ENCODE measurements at regions not wholly inside any gene's neighbourhood (a gene's known extent, or its start where the extent isn't known, plus 50 kb on each side); places are given as distances from the start of the nearest gene placed in this dataset.

- no peak for DNase-seq (ENCODE audit: low read depth, low spot score)
Observed at GRCh38 chr13:44211704-44212346, 161.8 kb upstream of the SERP2 start.

DNA sequence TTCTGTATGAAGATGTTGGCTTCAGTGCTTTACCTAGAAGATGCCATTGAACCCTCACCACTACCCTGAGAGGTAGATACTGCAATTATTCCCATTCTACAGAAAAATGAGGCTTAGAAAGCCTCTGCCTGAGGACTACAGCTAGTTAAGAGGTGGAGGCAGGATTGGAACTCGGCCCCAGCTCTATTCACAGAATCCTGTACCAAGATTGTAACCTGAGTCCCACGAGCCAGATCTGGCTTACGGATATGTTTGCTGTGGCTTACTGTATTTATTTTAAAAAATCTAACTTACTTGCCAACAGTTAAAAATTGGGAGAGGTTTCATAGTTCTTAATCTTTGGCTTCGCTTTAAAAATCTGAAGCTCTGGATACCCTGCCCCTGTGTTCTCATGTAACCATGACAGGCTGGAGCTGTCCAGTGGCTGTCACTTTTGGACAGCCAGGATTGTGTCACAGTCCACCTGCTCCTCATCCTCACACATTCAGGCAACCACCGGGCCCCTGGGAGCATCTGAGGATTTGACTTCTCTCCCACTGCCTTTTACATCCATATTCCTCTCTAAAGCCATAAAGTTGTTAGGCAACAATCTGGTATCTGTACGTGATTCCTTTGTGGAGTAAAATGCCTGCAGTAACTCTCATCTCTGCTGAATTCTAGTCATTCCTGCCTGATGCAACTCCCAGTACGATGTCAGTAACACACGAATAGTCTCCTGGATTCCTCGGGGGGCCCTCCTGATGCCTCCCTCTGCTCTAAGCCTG lies 160.8 kb upstream of the SERP2 start:
- no peak for DNase-seq (ENCODE audit: low read depth, low spot score)

GRCh38 chr13:44218501-44219240 lies 155.0 kb upstream of the SERP2 start:
- no peak for DNase-seq (ENCODE audit: low read depth, low spot score)

DNA sequence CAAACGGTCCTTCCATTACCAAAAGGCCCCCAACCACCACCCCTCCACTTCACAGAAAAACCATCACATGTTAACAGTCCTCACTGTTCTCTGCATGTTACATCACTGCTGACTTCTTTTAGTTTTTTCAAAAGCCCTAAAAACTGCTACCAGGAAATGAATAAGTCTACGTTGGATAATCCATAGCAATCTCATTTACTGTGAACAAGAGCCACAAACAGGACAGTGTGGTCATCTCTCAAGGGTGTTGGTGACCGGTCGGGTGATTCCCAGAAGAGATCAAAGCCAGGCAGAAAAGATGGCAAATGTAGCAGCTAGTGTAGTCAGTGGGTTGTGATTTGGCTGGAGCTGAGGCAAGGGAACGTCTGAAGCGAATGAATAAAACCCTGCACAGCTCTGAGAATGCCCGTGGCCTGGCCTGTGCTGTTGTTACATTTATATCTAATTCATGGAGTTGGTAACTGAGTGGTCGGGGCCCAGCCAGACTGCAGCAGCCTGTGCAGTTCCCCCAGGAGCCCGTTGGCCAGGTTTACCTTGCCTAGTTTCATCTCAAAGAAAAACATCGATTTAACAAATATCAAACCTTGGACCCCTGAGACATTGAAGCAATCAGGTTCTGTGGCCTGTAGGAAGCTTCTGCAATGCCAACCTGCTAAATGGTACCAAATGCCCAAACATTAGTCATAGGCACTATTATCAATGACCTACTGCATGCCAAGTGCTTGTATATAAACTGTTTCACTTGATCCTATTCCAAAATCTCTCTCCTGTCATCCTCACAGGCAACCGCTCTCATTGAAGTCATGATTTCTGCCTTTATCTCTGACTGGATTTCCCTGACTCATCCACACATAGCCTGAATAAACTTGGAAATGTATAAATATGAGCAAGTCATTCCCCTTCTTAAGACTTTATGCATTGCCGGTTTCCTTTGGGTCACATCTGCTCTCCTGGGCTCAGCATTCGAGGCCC lies 153.8 kb upstream of the SERP2 start:
- peak; percentile 19 for DNase-seq (ENCODE audit: low read depth, low spot score)

DNA sequence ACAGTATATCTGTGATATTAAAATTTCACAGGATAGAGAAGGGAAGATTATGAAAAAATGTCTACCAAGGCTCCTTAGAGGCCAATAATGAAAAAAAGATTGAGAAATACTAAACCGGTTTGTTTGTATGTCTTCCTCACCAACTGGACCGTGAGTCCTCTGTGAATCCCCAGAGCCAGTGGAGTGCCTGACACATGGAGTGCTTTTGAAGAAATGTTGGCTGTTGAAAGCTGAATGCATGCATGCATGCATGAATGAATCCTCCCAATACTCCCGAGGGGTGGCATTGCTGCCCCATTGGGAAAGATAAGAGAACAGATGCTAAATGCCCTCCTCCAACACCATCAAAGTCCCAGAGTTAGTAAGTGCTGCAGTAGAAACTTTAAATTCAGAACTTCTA lies 152.7 kb upstream of the SERP2 start:
- no peak for DNase-seq (ENCODE audit: low read depth, low spot score)

- DNase-seq (ENCODE audit: low read depth, low spot score) = no peak
Observed at GRCh38 chr13:44221657-44222056, 152.0 kb upstream of the SERP2 start.

DNA sequence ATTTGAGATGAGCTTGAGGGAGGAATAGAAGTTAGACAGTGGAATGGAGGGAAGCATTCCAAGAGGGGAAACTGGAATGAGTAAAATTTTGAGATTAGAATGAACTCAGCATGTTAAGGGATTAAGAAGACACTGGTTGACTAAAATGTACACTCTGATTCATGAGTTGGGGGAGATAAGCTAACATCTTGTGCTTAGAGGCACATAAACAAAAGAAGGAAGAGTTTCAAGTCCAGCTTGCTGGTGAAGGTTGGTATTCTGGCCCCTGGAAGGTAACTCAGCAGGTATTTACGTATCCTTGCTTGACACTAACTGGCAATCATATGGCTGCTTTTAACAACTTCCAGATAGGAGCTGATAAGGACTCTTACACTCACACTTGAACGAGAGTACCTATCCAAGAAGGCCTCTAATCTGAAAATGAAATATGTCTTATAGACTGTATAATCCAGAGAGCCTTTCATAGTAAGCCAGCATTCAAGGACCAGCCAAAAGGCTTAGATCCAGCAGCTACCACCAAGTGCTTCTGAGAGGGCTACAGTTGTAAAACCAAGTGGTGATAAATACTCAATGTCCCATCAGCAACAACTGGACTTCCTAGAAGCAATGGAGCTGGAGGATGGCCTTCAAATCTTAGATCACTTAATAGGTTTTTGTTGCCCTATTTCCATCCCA lies 149.7 kb upstream of the SERP2 start:
- no peak for DNase-seq (ENCODE audit: low read depth, low spot score)

- no peak for DNase-seq (ENCODE audit: low read depth, low spot score)
Observed at GRCh38 chr13:44224450-44225149, 149.0 kb upstream of the SERP2 start.

DNA sequence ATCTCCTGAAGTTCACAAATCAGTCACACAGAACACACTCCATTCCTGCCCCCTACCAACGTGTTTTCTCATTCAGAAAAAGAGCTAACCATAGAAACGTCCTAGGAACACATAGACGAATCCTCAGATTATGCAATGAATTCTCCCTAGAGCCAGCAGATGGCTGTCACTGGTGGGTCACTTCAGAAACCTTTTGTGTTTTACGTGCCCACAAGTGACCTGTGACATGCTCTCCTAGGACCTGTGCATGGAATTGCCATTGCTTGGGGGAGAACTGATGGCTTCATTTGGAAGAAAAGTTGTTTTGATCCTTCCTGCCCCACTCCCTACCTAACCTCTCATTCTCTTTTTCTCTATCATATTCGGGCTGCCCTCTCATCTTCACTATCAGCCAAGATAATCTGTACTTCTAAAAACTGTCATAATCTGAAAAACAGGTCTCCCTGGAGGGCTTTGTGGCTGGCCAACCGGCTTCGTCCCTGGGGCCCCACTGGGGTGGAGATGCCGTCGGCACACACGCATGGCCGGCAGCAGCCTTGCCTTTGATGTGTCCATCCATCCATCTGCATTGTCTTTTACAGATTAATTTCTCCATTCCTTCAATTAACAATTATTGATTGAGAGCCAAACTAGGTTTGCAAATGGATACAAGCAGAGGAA lies 144.1 kb upstream of the SERP2 start:
- DNase-seq (ENCODE audit: low read depth, low spot score) = no peak

DNA sequence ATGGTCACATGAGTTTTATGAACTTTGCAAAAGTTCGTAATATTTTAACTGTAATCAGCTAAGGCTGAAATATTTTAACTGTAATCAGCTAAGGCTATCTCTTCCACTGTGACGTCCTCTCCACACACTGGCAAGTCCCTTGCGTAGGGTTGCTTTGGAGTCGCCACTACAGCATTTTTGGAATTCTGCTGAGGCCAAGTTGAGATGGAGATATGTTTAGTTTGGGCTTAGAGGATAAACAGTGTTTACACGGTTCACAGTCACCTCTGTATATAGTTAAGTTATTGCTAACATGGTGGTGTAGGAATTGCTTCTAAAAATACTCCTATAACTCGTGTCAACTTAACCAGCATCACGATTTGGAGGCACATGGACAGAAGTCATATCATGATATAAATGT lies 143.6 kb upstream of the SERP2 start:
- DNase-seq (ENCODE audit: low read depth, low spot score) = no peak

DNA sequence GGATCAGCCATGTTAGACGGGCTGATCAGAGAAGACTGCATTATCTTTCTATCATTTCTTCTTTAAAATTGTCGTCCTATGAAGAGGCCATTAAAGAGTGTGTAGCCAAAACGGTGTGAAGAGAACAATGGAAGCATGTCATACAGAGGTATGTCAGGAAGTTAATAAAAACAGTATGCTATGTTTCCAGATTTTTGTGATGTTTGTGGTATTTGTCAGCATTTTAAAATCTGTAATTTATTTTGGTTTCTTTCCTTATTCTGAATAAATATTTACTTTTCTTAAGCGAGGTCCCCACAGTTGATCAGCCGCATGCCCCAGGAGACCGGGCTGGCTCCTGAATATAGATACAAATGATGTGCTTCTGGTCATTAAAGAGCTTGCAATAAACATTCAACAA lies 142.9 kb upstream of the SERP2 start:
- peak; percentile 17 for DNase-seq (ENCODE audit: low read depth, low spot score)

DNA sequence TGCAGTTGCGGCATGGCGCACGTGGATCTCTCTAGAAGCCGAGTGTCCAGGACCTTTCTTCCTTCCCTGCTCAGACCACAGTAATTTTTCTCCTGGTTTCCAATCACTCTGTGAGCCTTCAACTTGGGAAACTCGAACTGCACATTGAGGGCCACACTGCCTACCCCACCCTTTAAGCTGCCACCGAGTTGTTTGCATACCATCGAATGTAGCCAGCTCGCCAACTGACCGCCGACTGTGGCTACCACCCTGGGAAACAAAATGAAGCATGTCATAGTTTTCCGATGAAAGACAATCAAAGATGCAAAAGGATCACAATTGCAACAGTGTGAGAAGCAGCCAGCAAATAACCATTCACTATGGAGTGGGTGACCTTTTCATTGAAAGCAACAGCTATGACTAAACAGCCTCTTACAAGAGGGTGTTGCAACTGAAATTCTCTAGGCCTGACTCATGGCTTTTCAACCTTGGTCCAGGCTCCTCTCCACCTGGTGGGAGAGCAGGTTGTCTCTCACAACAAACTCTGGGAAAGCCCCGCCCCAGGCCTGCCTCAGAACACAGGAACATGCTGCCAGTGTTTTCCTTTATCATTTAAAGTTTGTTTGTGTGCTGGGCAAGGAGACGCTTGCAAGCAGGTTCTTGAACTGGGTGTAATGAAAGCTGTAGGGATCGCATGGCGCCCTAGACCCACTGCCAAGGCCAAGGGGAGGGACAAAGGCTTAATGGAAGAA lies 141.7 kb upstream of the SERP2 start:
- peak; percentile 60 for DNase-seq (ENCODE audit: low read depth, low spot score)

DNA sequence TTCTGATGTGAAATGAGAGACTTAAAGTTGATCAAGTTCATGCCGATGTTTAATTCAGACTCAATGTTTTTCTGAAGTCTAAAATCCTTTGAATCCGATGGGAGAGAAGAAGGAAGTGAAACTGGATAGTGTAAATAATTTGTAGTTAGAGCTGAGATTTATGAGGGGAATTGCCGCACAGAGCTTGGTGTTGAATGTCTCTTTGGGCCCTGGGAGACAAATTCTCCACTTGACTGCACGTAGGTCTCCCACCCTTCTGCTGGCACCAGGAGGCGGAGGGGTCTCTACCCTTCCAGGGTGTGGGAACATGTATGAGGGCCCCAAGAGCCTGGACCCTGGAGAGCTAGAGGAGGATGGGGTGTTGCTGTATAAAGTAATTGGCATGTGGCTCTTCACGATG lies 140.8 kb upstream of the SERP2 start:
- no peak for DNase-seq (ENCODE audit: low read depth, low spot score)

DNA sequence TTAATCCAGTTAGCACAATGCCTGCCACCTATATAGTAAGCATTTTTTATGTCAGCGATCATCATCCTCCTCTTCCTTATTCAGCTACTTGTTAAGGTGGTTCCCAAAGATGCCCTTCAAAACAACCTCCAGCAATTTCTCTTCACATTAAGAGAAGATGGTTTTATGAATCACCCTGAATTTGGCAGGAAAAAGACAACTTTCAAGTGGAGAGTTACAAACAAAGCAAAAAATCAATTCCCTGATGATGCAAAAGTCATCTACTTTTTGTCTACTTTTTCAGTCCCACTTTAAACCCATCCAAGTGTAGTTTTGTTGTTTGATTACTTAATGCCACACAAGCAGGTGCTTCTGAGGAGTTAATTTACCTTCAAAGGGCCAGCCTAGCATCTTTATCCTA lies 139.1 kb upstream of the SERP2 start:
- no peak for DNase-seq (ENCODE audit: low read depth, low spot score)

GRCh38 chr13:44236370-44236769 lies 137.3 kb upstream of the SERP2 start:
- no peak for DNase-seq (ENCODE audit: low read depth, low spot score)

GRCh38 chr13:44236801-44237207 lies 136.8 kb upstream of the SERP2 start:
- DNase-seq (ENCODE audit: low read depth, low spot score) = no peak

- peak; percentile 95 for DNase-seq (ENCODE audit: low read depth, low spot score)
Observed at GRCh38 chr13:44237276-44237767, 136.3 kb upstream of the SERP2 start.

GRCh38 chr13:44237881-44238421 lies 135.7 kb upstream of the SERP2 start:
- DNase-seq (ENCODE audit: low read depth, low spot score) = no peak

Data from pulmonary artery endothelial cell (primary cell).